SK-MEL-5 (cell line): ENCODE measurements at regions not wholly inside any gene's neighbourhood (a gene's known extent, or its start where the extent isn't known, plus 50 kb on each side); places are given as distances from the start of the nearest gene placed in this dataset.
A peak's percentile ranks its signal among the peaks of the same experiment; 100 is the strongest.

Experiments used
- DNase-seq: peaks from one replicate; pipeline ENCODE4 v3.0.0-alpha.2; 2016; ENCODE audit warnings: low read depth, low spot score
- in situ Hi-C: cut with HindIII; loops from 2 replicates; pipeline ENCODE4 v1.10.0; 2016; ENCODE audit warnings: low sequenced_read_pairs, high pct_unique_total_duplicates, low pct_unique_long_range_greater_than_20kb

DNA sequence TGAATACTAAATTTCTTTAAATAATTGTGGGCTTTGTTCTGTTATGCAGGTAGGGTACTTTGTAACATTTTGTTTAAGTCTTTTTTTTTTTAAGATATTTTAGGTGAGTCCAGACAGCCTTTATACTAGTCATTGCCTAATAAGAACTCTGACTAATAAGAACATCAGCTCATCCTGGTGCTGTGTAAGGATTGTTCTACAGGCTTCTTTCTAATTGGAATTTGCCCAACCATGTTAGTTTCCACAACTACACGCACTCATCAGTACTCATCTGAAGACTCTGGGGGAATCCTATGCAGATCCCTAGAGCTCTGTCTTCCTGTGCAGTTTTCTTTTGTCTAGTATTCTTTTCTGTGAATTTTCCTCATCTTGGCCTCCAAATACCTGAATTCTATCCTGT is 741.8 kb downstream of the IGSF11 start:
- in situ Hi-C loops, result no loop called here
- no peak for DNase-seq

GRCh38 chr3:118298133-118298532 is 736.5 kb downstream of the IGSF11 start:
- in situ Hi-C loops, result no loop called here
- no peak for DNase-seq

DNA sequence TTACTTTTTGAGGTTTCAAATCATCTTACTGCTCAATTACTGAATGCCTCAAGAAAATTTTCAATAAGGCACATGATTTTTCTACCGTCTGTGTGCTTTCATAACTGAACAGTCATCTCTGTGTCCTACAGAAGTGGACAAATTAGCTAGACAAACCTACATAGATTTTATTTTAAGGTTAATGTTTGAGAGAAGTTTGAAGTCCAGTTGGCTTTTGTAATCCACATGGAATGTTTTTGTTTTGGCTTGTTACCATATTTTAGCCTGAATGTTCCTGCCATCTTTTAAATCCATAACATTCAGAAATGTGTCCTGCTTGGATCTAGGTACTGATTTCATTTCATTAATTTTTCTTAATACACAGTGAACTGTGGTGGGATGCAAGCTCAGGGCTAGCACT is 730.1 kb downstream of the IGSF11 start:
- in situ Hi-C loops, result no loop called here
- peak; percentile 3 for DNase-seq

DNA sequence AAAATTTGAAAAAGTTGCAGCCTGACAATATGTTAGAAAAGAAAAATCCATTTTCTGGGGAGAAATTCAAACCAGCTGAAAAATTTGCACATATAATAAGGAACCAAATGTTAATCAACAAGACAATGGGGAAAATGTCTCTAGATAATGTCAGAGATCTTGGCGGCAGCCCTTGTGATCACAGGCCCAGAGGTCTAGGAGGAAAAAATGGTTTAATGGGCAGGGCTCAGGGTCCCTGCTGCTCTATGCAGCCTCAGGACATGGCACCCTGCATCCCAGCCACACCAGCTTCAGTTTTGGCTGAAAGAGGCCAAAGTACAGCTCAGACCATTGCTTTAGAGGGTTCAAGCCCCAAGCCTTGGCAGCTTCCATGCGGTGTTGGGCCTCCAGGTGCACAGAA is 701.9 kb downstream of the IGSF11 start:
- no peak for DNase-seq
- in situ Hi-C loops, result no loop called here

- in situ Hi-C loops, result no loop called here
- no peak for DNase-seq
Measured at GRCh38 chr3:118337649-118338048, 697.0 kb downstream of the IGSF11 start.

DNA sequence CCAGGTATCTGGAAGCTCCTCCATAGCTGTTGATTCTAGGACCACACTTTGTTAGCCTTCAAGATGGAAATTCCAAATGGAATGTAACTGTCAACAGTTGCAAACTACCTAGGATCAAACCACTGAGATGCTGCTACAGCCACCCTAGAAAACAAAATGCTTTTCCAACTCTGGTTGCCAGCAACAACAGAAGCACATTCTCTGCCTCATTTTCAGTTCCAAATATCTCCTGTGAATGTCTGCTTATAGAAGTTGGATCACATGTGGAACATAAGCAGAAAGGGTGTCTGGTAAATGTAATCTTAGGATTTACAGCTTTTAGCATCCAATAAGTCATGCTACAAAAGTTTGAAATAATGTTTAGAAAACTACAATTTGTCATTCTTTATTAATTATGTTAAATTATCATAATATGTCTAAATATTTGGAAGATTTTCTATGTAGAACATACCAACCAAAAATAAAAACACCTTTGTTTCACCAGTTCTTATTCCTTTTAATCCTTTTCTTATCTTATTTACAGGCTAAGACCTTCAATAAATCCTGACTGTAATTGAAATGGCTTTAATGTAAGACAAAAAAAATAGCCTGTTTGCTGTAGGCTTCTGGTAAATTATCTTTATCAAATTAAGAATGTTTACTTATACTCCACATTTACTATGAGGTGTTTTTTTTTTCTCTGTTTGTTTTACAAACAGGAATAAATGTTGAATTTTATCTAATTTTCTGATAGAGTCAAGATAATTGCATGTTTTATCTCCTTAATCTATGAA is 687.1 kb downstream of the IGSF11 start:
- DNase-seq, result no peak
- in situ Hi-C loops, result no loop called here

GRCh38 chr3:118348169-118348557 is 686.5 kb downstream of the IGSF11 start:
- no peak for DNase-seq
- in situ Hi-C loops, result no loop called here

GRCh38 chr3:118354556-118354955 is 680.1 kb downstream of the IGSF11 start:
- in situ Hi-C loops, result no loop called here
- DNase-seq, result no peak

DNA sequence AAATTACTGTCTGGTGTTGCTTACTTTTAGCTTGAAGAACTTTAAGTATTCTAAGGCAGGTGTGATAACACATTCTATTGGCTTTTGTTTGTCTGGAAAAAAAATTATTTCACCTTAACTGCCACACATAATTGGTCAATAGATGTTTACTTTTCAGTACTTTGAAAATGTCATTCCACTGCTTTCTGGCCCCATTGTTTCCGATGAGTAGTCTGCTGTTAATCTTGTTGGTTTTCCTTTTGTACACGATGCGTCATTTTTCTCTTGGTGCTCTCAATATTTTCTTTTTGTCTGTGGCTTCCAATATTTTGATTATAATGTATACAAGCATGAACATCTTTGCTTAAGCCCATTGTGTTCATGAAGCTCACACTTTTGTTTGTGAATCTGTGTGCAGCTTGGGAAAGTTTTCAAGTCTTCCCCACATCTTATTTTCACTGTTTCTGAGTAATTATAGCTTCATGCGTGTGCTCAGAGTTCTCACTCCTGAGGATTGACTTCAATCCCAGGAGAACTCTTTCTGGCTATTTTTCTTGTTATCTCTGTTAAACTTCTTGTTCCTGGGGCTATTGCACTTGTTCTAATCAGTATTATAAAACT is 664.7 kb downstream of the IGSF11 start:
- in situ Hi-C loops, result no loop called here

GRCh38 chr3:118380576-118380975 is 654.1 kb downstream of the IGSF11 start:
- no peak for DNase-seq
- in situ Hi-C loops, result no loop called here

More for the DNA sequence above, 664.7 kb downstream of the IGSF11 start:
- no peak for DNase-seq

DNA sequence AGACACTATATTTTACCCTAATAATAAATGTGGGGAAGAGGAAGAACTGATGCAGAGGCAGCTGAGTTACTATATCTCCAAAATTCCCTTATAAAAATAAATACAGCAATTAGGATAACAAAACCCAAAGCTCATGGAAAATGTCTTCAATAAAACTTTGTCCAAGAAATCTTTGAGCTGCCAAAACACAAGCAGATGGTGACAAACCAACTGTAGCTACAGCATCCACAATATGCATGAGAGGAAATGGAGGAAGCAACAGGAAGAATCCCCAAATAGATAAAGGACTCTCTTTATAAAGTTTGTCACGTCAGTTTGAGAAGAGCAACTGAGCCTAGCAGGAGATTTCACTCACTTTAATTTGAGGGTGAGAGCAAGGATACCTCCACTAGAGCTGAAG is 638.2 kb downstream of the IGSF11 start:
- in situ Hi-C loops, result no loop called here
- no peak for DNase-seq

GRCh38 chr3:118400086-118400485 is 634.6 kb downstream of the IGSF11 start:
- in situ Hi-C loops, result no loop called here
- no peak for DNase-seq

GRCh38 chr3:118400886-118401285 is 633.8 kb downstream of the IGSF11 start:
- no peak for DNase-seq
- in situ Hi-C loops, result no loop called here

DNA sequence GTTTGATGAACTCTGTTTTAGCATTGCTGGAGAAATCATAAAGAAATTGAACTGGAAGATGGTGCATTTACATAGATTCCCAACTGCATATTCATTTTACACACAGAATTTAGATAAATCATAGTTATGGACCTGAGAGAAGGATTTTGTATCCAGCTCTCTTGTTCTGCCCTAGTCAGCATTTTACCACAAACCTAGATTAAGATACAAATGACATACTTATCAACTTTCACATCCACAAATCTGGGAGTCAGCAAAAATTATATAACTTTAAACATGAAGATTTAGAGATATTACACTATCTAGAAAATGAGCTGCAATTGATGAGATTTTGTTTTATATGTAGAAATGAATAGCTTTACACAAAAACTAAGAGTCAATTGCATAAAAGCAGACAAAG is 632.8 kb downstream of the IGSF11 start:
- no peak for DNase-seq
- in situ Hi-C loops, result no loop called here

DNA sequence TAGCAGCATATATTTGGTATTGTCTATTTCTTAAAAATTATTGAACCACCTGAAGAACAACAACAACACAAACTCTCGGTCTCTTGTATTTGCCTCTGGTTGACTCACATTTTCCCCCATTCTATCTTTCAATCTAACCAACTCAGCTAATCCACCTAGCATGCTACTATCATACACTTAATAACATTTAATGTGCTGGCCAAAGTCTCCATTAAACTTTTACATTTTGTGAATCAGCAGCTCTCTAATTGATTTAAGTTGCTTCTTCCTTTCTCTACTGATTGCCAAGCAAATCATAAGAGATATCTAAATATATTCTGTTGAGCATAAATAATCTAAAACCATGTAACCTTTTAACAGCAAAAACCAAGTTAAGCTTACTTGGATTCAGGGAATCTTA is 631.7 kb downstream of the IGSF11 start:
- no peak for DNase-seq
- in situ Hi-C loops, result no loop called here

GRCh38 chr3:118406562-118406961 is 628.1 kb downstream of the IGSF11 start:
- in situ Hi-C loops, result no loop called here
- no peak for DNase-seq

GRCh38 chr3:118408431-118408830 is 626.2 kb downstream of the IGSF11 start:
- DNase-seq, result no peak
- in situ Hi-C loops, result no loop called here

- no peak for DNase-seq
- in situ Hi-C loops, result no loop called here
Measured at GRCh38 chr3:118412503-118412902, 622.1 kb downstream of the IGSF11 start.

DNA sequence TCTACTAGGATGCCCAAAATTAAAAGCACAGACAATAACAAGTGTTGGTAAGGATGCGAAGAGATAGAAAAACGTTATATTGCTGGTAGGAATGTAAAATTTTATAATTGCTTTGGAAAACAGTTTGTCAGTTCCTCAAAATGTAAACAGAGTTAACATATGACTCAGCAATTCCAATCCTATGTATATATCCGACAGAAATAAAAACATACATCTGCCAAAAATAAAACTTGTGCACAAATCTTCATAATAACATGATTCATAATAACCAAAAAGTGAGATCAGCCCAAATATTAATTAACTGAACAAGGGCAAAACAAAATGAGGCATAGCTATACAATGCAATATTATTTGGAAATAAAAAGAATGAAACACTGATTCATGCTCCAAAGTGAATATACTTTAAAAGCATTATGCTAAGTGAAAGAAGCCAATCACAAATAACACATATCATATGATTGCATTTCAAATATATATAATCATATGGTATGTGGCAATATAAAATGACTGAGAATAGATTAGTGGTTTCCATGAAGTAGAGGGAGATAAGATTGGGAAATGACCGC is 609.3 kb downstream of the IGSF11 start:
- in situ Hi-C loops, result no loop called here

More for the DNA sequence above, 609.3 kb downstream of the IGSF11 start:
- no peak for DNase-seq
